GM19455 (cell line): ENCODE measurements at regions not wholly inside any gene's neighbourhood (a gene's known extent, or its start where the extent isn't known, plus 50 kb on each side); places are given as distances from the start of the nearest gene placed in this dataset.

Source experiments
- ATAC-seq: cut with Tn5 transposase; IDR thresholded peaks from one replicate; pipeline ENCODE4 v1.9.1; 2021; ENCODE audit not compliant: unreplicated experiment

DNA sequence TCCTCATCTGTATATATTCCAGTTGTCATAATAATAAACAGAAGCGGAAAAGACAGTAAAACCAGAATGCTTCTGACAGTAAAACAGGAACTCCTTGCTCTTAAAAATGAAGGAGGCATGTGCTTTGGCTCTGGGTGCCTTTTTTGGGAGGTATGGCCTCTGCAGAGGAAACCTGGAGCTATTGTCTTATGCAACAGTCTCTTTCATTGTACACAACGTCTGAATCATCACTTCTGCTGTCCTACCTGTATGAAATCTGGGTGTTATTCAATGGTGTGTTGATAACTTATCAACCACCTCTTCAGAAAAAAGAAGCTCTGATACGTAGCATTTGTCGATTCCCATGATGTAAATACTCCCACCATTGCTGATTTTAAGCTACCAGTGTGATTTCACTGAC is 64.8 kb downstream of the CDCA7 start:
- ATAC-seq, result no peak

GRCh38 chr2:173424886-173425285 is 70.2 kb downstream of the CDCA7 start:
- ATAC-seq, result no peak

DNA sequence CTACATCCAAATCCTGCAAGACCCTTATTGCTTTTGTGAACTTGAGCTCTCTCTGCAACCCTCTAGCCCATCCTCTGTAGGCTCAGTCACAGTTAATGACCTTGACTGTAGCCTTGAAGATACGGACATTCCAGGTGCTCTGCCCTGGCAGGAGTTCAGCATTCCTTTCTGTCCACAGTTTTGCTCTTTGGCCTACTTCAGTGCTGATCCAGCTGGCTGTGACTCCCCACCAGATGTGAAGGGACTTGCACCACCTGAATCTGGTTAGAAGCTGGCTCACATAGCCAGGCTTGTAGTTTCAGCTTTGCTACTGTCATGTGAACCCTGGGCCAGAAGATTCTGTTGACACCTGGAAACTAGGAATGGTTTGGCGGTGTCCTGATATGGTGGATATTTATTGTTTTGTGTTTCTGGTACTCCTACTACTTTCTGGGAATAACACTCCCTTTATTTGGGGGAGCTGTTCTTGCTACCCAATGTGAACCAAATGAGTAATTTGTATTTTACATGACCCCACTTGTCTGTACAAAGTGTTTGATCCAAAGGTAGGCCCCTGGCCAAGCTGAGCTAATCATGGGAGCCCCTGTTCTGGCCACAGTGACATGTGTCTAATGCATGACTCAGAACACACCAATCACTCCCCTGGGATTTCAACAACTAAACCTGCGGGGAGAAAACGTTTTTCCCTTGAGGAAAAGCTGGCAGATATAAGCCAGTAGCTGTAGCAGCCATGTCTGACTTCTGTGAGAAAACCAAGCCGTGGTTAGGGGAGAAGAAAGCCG is 73.4 kb downstream of the CDCA7 start:
- no peak for ATAC-seq

DNA sequence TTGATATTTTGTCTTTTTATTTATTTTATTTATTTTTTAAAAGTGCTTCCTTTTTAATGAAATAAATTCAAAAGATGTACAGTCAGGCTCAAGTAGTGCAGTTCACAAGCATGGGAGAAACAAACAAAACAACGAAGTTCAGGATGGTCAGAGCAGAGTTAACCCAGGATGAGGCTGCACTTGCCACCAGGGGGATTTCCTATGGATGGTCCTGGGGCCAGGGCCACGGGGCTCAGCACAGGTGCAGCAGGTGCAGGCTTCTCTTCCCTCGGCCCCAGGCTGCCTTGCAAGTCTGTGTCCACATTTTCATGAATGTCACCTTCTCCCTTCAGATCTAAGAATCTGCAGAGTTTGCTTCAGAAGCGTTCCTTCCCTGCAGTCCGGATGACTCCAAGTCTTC is 76.5 kb downstream of the CDCA7 start:
- no peak for ATAC-seq

GRCh38 chr2:173432049-173432754 is 77.5 kb downstream of the CDCA7 start:
- no peak for ATAC-seq

- no peak for ATAC-seq
Observed at GRCh38 chr2:173434762-173435569, 80.3 kb downstream of the CDCA7 start.

- no peak for ATAC-seq
Observed at GRCh38 chr2:173435574-173435973, 80.9 kb downstream of the CDCA7 start.

DNA sequence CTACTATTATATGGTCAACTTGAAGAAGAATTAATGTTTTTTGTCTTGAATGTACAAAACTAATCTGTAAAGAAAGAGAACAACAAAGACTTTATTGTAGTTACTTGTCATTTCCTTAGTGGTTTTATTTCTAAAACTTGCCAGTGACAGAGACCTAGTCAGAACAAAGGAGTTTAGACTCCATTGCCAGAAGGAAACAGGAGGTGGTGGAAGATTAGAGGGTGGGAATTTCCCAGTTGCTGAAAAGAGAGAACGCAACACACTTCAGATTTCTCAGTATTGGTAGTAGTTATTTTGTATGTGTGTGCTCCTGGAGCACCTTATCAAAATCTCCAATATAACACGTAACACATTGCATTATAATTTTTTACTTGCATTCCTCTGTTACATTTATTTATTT is 81.4 kb downstream of the CDCA7 start:
- ATAC-seq, result no peak

- no peak for ATAC-seq
Observed at GRCh38 chr2:173441222-173441621, 86.5 kb downstream of the CDCA7 start.

GRCh38 chr2:173442542-173442941 is 87.9 kb downstream of the CDCA7 start:
- no peak for ATAC-seq

GRCh38 chr2:173446722-173447121 is 92.0 kb downstream of the CDCA7 start:
- no peak for ATAC-seq

- ATAC-seq, result peak; percentile 88
Observed at GRCh38 chr2:173448938-173449471, 94.3 kb downstream of the CDCA7 start.

DNA sequence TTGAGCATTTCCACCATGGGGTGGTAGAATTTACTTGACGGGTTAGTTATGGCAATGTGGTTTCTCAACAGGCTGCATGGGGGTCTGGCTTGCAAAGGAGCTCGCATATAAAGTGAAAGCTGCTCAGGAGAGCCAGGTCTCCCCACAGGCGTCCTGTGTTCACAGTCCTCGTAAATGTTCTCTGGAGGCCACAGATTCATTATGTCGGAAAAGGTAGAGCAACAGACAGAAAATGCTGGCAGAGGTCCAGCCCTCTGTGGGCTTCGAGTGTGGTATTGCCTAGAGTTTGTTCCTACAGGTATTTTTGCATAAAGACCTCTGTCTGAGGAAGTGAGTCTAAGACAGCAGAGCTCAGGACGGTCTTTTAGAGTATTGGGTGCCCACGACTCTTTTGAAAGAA is 96.4 kb downstream of the CDCA7 start:
- no peak for ATAC-seq

DNA sequence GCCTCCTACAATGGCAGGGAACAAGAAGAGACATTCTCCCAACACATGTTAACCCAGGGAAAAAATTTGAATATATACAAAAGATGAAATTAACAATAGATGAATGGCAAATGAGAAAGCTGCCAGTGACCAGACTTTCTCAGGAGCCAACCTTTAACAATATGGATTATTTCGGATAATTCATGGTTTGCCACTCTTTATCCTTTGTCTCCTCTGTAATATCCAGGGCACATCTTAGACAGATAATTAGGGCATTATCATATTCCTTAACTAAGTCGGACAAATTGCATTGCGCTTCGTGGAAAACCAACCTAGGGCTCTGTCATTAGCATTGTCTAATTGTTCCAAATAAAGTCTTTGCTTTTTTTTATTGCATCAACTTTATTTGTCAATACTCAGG is 97.3 kb downstream of the CDCA7 start:
- ATAC-seq, result no peak

GRCh38 chr2:173452416-173452815 is 97.7 kb downstream of the CDCA7 start:
- no peak for ATAC-seq

GRCh38 chr2:173456960-173457359 is 102.3 kb downstream of the CDCA7 start:
- no peak for ATAC-seq

GRCh38 chr2:173457366-173457765 is 102.7 kb downstream of the CDCA7 start:
- no peak for ATAC-seq

DNA sequence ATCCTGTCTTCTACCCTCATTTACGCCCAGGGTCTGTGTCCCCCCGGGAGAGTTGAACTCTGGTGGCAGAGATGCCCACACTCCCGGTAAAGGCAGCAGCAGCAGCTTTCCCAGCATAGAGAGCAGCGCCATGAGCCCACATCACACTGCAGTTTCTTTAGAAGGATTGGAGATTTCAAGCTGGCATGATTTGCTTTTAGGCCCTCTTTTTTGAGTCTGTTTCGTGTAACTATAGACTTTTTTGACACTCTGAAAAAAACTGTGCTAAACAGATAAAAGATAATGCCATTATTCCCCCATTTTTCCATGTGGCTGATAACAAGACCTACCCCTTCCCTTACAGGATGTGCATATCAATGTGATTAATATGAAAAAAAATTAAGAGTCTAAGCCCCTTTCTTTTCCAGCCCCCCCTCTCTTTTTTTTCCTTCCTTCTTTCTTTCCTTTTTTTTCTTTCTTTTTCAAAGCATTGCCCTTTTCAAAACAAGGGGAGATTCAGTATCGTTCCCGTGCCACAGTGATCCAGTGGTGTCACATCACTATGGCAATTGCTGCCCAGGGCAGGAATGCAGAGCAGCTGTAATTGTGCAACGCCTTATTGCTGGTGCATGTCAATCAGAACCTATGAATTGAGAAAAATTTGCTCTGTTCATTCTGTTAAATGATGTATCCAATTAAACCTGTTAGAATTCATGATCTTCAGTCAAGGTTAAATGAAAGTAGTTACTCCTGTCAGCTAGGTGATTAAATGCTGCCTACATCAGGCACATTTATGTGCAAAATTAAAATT is 104.5 kb downstream of the CDCA7 start:
- no peak for ATAC-seq

DNA sequence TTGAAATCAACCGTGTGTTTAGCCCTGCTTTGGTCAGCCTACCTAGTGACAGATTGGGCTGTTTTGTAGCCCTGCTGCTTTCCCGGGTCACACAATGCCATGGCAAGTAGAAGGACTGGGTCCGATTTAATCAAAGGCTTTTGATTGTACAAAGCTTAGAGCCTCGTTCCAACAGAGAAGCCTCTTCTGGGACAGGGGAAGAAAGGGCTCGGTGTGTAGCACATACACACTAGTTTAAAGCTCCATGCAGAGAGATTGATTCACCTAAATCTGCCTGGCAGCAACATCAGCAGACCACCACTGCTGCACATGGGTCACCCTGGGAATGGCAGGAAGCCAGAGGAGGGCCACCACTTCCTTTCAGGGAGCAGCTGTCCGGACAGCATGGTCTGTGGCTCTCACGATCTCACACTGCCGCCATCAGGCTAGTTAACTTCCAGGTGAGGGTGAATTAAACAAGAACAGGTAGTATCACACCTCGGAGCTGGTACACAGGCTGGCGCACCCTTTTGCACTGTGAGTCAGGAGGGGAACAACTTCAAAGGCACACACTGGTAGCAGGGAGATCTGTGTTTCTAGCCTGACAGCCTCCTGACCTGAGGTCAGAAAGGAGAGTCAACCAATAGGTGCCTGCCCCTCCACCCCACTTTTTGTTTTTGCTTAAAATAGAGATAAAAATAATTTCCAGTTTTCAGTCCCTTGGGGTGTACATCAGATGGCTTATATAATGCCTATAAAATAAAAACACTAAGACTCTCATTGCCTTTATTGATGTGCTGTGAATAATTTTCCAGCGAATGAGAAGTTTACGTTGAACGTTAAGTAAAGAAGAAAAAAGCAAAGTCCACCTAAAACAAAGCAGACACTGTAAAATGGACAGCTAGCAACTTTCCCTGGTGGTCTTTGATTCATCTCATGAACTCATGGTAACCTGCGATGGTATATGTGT is 108.5 kb downstream of the CDCA7 start:
- ATAC-seq, result no peak

DNA sequence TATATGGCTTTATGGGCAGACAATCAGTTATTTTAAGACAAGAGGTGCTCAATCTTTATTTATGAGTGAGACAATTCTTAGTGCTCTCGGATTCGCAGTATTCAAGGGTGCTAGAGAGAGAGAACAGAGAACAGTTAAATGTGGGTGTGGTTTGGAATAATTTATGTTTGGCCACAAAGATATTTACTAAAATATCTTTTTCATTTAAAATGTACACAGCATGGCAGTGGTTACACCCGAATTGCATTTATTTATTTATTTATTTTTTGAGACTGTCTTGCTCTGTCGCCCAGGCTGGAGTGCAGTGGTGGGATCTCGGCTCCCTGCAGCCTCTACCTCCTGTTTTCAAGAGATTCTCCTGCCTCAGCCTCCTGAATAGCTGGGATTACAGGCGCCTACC is 109.2 kb downstream of the CDCA7 start:
- ATAC-seq, result no peak
